ENCODE measurements at regions not wholly inside any gene's neighbourhood (a gene's known extent, or its start where the extent isn't known, plus 50 kb on each side); places are given as distances from the start of the nearest gene placed in this dataset.

DNA sequence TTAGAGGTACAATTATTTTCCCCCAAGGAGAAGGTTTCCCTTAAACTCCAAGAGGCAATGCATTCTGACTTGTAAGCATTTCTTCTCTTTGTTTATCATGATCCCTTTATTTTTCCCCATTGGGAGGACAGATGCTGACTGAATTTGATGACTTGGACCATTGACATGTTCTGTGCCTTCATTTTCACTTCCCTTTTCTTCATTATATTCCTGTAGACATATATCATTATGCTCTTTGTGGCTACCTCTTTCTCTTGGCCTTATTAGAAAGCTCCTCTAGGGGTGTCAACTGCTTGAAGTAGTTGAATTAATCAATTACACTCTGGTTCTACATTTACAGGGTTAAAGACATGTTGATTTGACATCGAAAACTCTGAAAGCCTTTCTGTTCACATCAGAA, 330.0 kb upstream of the DCC start:
- TF ChIP-seq, protein P1, sequence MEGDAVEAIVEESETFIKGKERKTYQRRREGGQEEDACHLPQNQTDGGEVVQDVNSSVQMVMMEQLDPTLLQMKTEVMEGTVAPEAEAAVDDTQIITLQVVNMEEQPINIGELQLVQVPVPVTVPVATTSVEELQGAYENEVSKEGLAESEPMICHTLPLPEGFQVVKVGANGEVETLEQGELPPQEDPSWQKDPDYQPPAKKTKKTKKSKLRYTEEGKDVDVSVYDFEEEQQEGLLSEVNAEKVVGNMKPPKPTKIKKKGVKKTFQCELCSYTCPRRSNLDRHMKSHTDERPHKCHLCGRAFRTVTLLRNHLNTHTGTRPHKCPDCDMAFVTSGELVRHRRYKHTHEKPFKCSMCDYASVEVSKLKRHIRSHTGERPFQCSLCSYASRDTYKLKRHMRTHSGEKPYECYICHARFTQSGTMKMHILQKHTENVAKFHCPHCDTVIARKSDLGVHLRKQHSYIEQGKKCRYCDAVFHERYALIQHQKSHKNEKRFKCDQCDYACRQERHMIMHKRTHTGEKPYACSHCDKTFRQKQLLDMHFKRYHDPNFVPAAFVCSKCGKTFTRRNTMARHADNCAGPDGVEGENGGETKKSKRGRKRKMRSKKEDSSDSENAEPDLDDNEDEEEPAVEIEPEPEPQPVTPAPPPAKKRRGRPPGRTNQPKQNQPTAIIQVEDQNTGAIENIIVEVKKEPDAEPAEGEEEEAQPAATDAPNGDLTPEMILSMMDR (IDR thresholded peaks at IDR 0.05), result no peak
- DNase-seq (ENCODE audit: low spot score), result no peak
- Histone ChIP-seq H3K4me3 (no peak overlapping the region), H3K27ac (no peak overlapping the region)

DNA sequence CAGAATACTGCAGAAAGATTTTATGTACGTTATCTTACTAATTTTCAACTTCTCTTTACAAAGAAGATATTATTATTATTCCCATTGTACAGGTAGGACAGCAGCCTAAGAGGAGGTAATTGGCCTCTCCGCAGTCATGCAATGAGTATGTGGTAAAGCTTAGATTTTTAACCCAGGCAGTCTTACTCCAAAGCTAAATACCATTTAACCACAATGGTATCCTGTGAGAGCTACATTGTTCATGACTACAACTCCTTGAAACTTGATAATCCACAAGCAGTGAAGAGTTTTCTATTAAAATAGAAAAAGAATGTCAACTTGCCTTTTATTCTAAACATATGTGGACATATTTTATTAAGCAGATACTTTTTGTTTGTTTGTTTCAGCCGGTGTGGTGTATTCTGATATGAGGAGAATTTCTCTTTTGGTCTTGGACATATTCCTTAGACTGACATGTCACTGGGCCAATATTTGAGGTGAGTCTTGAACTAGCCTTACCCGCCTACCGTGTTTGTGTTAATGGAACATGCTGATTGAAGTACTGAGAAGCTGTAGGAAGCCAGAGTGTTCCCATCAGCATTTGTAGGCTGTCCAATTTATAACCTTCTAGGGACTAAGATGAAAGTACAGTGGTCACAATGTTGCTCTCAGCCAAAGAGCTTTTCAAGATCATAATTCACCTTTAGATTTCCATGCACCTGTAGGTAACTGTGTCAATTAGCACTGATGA, 293.9 kb upstream of the DCC start:
- Histone ChIP-seq H3K27ac (no peak overlapping the region), H3K4me3 (no peak overlapping the region)
- DNase-seq (ENCODE audit: low spot score), result no peak
- TF ChIP-seq, protein P1 (IDR thresholded peaks at IDR 0.05), result no peak

- DNase-seq (ENCODE audit: low spot score), result no peak
- H3K4me3 ChIP-seq, result no peak overlapping the region
- TF ChIP-seq, protein P1 (IDR thresholded peaks at IDR 0.05), result no peak
- H3K27ac ChIP-seq, result no peak overlapping the region
Measured at GRCh38 chr18:52046842-52047241, 293.2 kb upstream of the DCC start.

DNA sequence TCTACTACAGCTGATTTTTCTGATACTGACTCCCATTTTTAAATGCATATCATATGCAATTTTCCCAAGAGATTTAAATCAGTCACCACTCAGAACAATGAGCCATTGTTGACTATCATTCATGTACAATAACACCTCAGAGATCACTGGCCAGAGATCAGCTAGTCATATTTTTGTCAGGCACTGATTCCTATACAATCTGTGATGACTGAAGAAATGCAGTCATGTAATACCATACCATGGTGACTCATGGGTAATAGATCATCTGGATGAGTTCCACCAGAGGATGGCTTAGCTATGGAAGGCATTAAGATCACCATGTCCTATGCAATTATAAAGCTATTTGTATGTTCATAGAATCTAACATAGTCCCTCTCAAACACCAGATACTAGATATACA, 285.7 kb upstream of the DCC start:
- no peak for DNase-seq (ENCODE audit: low spot score)
- H3K27ac ChIP-seq, result no peak overlapping the region
- TF ChIP-seq, protein P1 (IDR thresholded peaks at IDR 0.05), result no peak
- H3K4me3 ChIP-seq, result no peak overlapping the region

GRCh38 chr18:52060607-52061304, 279.2 kb upstream of the DCC start:
- H3K27ac ChIP-seq, result no peak overlapping the region
- DNase-seq (ENCODE audit: low spot score), result no peak
- TF ChIP-seq, protein P1 (IDR thresholded peaks at IDR 0.05), result no peak
- no peak overlapping the region for H3K4me3 ChIP-seq

DNA sequence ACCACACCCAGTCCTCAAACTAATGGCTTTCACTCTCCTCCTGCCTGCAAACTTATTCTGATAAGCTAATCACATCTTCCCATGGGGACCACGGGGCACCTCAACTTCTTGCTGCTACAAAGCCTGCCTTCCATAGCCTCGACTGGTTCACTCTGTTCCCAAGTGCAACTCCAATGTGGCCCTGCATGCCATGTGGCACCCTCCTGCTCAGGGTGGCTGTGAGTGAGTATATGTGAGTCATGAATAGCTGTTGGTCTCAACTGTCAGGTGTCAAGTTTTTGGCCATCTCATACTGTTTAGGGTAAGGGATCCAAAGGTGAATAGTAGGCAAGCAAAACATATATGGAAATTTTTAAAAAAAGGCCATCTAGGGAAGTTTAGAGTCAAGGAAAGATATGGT, 276.1 kb upstream of the DCC start:
- H3K27ac ChIP-seq, result no peak overlapping the region
- no peak for DNase-seq (ENCODE audit: low spot score)
- no peak overlapping the region for H3K4me3 ChIP-seq
- TF ChIP-seq, protein P1 (IDR thresholded peaks at IDR 0.05), result no peak

GRCh38 chr18:52069201-52069600, 270.8 kb upstream of the DCC start:
- Histone ChIP-seq H3K27ac (no peak overlapping the region), H3K4me3 (no peak overlapping the region)
- TF ChIP-seq, protein P1 (IDR thresholded peaks at IDR 0.05), result no peak
- no peak for DNase-seq (ENCODE audit: low spot score)

Data from coronary artery (tissue), 2 donors.